SU-DHL-6 (cell line): ENCODE measurements at regions not wholly inside any gene's neighbourhood (a gene's known extent, or its start where the extent isn't known, plus 50 kb on each side); places are given as distances from the start of the nearest gene placed in this dataset.

Experiments used
- EZH2phosphoT487 ChIP-seq: fragments of 200-600 bp; sonication (generic), shearing (Covaris generic); conservative IDR thresholded peaks from 2 replicates; pipeline ENCODE4 v1.6.1; 2018; ENCODE audit warnings: mild to moderate bottlenecking, antibody characterized with exemption, low read length, moderate library complexity, mixed read lengths
- TF ChIP-seq, protein P1 (sequence below): fragments of 200-600 bp; sonication (generic); IDR thresholded peaks from one replicate; pipeline ENCODE4 v1.5.1; 2017; ENCODE audit warnings: antibody characterized with exemption, mild to moderate bottlenecking, low read length, moderate library complexity; ENCODE audit not compliant: insufficient read depth, poor library complexity, severe bottlenecking

DNA sequence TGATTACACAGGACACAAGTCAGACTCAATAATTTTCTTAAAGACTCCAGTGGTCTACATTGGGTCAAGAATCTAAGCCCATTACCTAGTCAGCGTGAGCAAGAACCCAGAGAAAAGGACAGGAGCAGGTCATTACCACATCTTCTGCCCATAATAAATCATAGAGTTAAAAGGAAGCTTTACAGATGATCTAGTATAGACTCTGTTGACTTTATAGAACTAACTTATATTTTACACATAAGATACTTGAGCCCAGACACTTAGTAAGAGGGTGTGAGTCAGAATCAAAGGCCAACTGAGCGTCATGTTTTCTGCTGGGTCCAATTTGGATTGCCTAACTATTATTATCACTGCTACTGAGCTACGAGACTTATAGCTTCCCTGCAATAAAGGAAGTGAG, 206.1 kb upstream of the NPSR1 start:
- TF ChIP-seq, protein P1, sequence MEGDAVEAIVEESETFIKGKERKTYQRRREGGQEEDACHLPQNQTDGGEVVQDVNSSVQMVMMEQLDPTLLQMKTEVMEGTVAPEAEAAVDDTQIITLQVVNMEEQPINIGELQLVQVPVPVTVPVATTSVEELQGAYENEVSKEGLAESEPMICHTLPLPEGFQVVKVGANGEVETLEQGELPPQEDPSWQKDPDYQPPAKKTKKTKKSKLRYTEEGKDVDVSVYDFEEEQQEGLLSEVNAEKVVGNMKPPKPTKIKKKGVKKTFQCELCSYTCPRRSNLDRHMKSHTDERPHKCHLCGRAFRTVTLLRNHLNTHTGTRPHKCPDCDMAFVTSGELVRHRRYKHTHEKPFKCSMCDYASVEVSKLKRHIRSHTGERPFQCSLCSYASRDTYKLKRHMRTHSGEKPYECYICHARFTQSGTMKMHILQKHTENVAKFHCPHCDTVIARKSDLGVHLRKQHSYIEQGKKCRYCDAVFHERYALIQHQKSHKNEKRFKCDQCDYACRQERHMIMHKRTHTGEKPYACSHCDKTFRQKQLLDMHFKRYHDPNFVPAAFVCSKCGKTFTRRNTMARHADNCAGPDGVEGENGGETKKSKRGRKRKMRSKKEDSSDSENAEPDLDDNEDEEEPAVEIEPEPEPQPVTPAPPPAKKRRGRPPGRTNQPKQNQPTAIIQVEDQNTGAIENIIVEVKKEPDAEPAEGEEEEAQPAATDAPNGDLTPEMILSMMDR: no peak
- TF ChIP-seq EZH2phosphoT487: no peak
